Breast epithelium (tissue), 3 donors: ENCODE measurements at regions not wholly inside any gene's neighbourhood (a gene's known extent, or its start where the extent isn't known, plus 50 kb on each side); places are given as distances from the start of the nearest gene placed in this dataset.

Source experiments
- CTCF ChIP-seq, 3 donors: fragments of 450-650 bp; IDR thresholded peaks; one replicate each; pipeline ENCODE4 v1.5.1; 2016 to 2017; ENCODE audit warnings: antibody characterized with exemption in 3 of 3, mild to moderate bottlenecking in 3 of 3, moderate library complexity in 3 of 3
- POLR2A ChIP-seq: fragments of 450-650 bp; IDR thresholded peaks from one replicate; pipeline ENCODE4 v1.6.1; 2016; ENCODE audit warnings: antibody characterized with exemption, mild to moderate bottlenecking, moderate library complexity

GRCh38 chr7:70915067-70915466 lies 216.9 kb upstream of the GALNT17 start:
- TF ChIP-seq CTCF (IDR thresholded peaks at IDR 0.05): no peak
- no peak for TF ChIP-seq POLR2A
